IPS DF 4.7 (cell line): ENCODE measurements at regions not wholly inside any gene's neighbourhood (a gene's known extent, or its start where the extent isn't known, plus 50 kb on each side); places are given as distances from the start of the nearest gene placed in this dataset.
"Not testable (repeated sequence)": the region's sequence is repeated elsewhere in the genome, so short reads cannot be mapped to it uniquely, and the experiment has no call there.

ENCODE experiments used
- DNase-seq: peaks from one replicate; pipeline ENCODE4 v3.0.0-alpha.2; 2013; ENCODE audit warnings: low spot score; ENCODE audit errors: extremely low read depth

GRCh38 chr1:199202331-199202730 is 563.5 kb downstream of the PTPRC start:
- no peak for DNase-seq

- no peak for DNase-seq
These were observed 565.4 kb downstream of the PTPRC start for GRCh38 chr1:199204231-199204630.

- no peak for DNase-seq
These were observed 567.1 kb downstream of the PTPRC start for GRCh38 chr1:199205740-199206441.

GRCh38 chr1:199208847-199209246 is 570.0 kb downstream of the PTPRC start:
- no peak for DNase-seq

GRCh38 chr1:199218065-199218464 is 579.2 kb downstream of the PTPRC start:
- DNase-seq, result no peak

- DNase-seq, result no peak
These were observed 579.7 kb downstream of the PTPRC start for GRCh38 chr1:199218533-199218932.

GRCh38 chr1:199220031-199220430 is 581.2 kb downstream of the PTPRC start:
- no peak for DNase-seq

GRCh38 chr1:199221371-199222150 is 582.7 kb downstream of the PTPRC start:
- DNase-seq, result no peak

GRCh38 chr1:199223936-199224335 is 585.1 kb downstream of the PTPRC start:
- no peak for DNase-seq

GRCh38 chr1:199226163-199226562 is 587.3 kb downstream of the PTPRC start:
- DNase-seq, result no peak

- no peak for DNase-seq
These were observed 603.3 kb downstream of the PTPRC start for GRCh38 chr1:199242147-199242546.

- no peak for DNase-seq
These were observed 603.8 kb downstream of the PTPRC start for GRCh38 chr1:199242601-199243000.

- DNase-seq, result peak; percentile 46
These were observed 604.7 kb downstream of the PTPRC start for GRCh38 chr1:199243423-199244061.

- DNase-seq, result no peak
These were observed 607.1 kb downstream of the PTPRC start for GRCh38 chr1:199245946-199246345.

GRCh38 chr1:199246716-199247115 is 607.9 kb downstream of the PTPRC start:
- DNase-seq, result no peak

- DNase-seq, result no peak
These were observed 609.1 kb downstream of the PTPRC start for GRCh38 chr1:199247891-199248290.

- not testable (repeated sequence) for DNase-seq
These were observed 615.2 kb downstream of the PTPRC start for GRCh38 chr1:199254040-199254439.

GRCh38 chr1:199261328-199261727 is 622.5 kb downstream of the PTPRC start:
- DNase-seq, result no peak

GRCh38 chr1:199264283-199264682 is 625.4 kb downstream of the PTPRC start:
- DNase-seq, result no peak

GRCh38 chr1:199264911-199265310 is 626.1 kb downstream of the PTPRC start:
- DNase-seq, result no peak

- no peak for DNase-seq
These were observed 626.5 kb downstream of the PTPRC start for GRCh38 chr1:199265319-199265718.

- DNase-seq, result no peak
These were observed 630.4 kb downstream of the PTPRC start for GRCh38 chr1:199269241-199269640.
